Naive thymus-derived CD8-positive, alpha-beta T cell (primary cell): ENCODE measurements at regions not wholly inside any gene's neighbourhood (a gene's known extent, or its start where the extent isn't known, plus 50 kb on each side); places are given as distances from the start of the nearest gene placed in this dataset.
"Not testable (repeated sequence)": the region's sequence is repeated elsewhere in the genome, so short reads cannot be mapped to it uniquely, and the experiment has no call there.

Experiments used
- ATAC-seq, 2 donors: fragments of 150-1000 bp; cut with Tn5 transposase in 1 of 2; sonication (Bioruptor Pico), chemical (Tn5 transposase) in 1 of 2; 1 replicate in 1 of 2; 2 replicates in 1 of 2; pipeline ENCODE4 v1.10.0; 2021; ENCODE audit warnings: mild to moderate bottlenecking in 2 of 2, moderate library complexity in 2 of 2
- POLR2A ChIA-PET: fragments of 350-600 bp; sonication (Branson Sonifier 250); formaldehyde crosslinking; loops from one replicate; lab custom pipeline; 2021; ENCODE audit warnings: antibody characterized with exemption; lab: Charles Lee
- DNase-seq, 10 donors: peaks; one replicate each; pipeline versions ENCODE4 v3.0.0 to v3.0.0-alpha.2; 2020 to 2022
- H3K27ac Mint-ChIP-seq, 10 donors: one replicate each; pipeline ENCODE4 v1.8.0; 2020 to 2022; ENCODE audit warnings: mild to moderate bottlenecking in 10 of 10, mixed read lengths in 10 of 10, moderate library complexity in 4 of 10, inconsistent platforms in 1 of 10
- H3K27me3 Mint-ChIP-seq, 5 donors: one replicate each; pipeline ENCODE4 v1.8.0; 2021 to 2022; ENCODE audit warnings: mixed read lengths in 5 of 5
- H3K36me3 Mint-ChIP-seq, 3 donors: one replicate each; pipeline ENCODE4 v1.8.0; 2020 to 2022; ENCODE audit warnings: mixed read lengths in 3 of 3, mild to moderate bottlenecking in 2 of 3, inconsistent platforms in 1 of 3
- H3K4me1 Mint-ChIP-seq, 4 donors: one replicate each; pipeline ENCODE4 v1.8.0; 2021 to 2022; ENCODE audit warnings: mixed read lengths in 4 of 4
- H3K4me3 Mint-ChIP-seq, 10 donors: one replicate each; pipeline ENCODE4 v1.8.0; 2020 to 2022; ENCODE audit warnings: mild to moderate bottlenecking in 10 of 10, mixed read lengths in 10 of 10, moderate library complexity in 6 of 10, inconsistent platforms in 1 of 10
- H3K9me3 Mint-ChIP-seq, 9 donors: one replicate each; pipeline ENCODE4 v1.8.0; 2020 to 2022; ENCODE audit warnings: mixed read lengths in 9 of 9, mild to moderate bottlenecking in 3 of 9, inconsistent platforms in 1 of 9, moderate library complexity in 1 of 9

DNA sequence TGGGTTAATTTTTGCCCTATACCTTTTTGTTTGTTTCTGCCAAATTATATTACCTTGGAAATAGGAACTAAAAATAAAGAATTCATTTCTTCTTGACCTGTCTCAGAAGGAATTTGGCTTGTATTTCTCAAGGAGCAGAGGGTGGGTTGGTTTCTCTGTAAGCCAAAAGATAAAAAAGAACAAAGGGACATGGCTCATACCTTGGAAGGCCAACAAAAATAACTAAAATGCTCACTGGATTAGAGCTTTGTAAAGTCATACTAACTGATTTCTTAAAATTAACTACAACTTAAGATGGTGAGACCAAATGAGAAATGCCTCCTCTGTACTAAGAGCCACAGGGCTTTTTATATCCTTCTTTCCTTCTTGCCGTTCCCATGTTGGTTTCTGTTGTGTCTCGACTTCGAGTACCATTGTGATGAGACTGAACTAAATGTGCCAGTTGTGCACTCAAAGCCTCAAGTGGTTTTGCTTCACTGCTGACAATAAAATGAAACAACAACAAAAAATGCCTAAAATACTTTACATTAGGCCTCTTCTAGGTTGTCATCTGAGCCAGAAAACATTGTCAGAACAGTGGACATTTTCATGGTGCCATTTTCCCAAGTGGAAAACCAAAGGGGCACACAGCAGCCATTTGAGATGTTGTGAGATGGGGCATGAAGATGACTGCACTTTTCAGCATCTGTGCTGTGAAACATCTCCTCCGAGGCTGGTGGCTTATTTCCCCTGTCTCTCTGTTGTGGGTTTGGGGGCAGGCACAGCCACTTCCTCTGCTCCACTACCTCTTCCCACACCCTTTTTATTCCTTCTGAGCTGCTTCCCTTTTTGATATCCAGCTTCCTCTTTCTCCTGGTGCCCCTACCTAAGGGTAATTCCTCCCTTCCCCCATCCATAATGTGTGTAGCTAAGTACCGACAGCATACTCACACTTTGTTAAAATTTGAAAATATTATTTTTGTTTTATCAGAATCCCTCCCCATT lies 51.8 kb upstream of the AGR3 start:
- H3K27me3 Mint-ChIP-seq: peaks cover 0 to 4% (median 0%) of the 10 kb centered on the region in 5 donors
- no peaks in the 10 kb centered on the region for H3K36me3 Mint-ChIP-seq
- DNase-seq (no peak), ATAC-seq (peak in 1 of 2 donors; percentile 38)
- H3K4me1 Mint-ChIP-seq: peaks cover 18 to 61% (median 50%) of the 10 kb centered on the region in 4 donors
- H3K4me3 Mint-ChIP-seq: peak overlapping the region in 9 of 10 donors; percentile 44 to 80 (median 60)
- POLR2A ChIA-PET: no interaction called here
- H3K9me3 Mint-ChIP-seq: no peaks in the 10 kb centered on the region
- peak overlapping the region in 6 of 10 donors; percentile 15 to 76 (median 34) for H3K27ac Mint-ChIP-seq

DNA sequence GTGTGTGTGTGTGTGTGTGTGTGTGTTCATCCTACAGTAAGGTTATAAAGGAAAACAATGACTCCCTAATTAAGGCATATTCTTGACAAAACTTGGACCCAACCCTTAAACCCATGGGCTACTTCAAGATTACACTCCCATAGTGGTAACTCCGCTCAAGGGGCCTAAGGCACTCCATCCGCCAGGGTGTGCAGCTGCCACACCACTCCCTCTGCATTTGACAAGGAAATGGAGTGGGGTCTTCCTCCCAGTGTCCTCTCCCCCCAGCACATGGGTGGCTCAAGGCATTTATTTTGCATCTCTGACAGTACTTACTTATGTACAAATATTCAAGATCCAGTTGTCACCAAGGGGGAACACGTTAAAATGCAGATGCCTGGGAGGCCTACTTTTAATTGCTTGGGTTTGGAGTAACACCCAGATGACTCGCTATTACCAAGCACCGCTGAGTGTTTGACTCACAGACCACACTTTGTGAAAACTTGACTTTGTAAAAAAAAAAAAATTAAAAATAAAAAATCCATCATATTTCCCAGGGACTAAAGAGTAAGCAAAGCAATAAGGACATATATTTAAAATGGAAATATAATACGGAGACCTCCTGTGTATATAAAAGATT lies 53.0 kb upstream of the AGR3 start:
- H3K27ac Mint-ChIP-seq: peak overlapping the region in 1 of 10 donors; percentile 49
- POLR2A ChIA-PET: interaction anchor here (0.5 kb wide), 1 partner anchor 316 kb away, joined by 5 read pairs; no protein-coding TSS in a partner anchor
- no peaks in the 10 kb centered on the region for H3K9me3 Mint-ChIP-seq
- no peaks in the 10 kb centered on the region for H3K36me3 Mint-ChIP-seq
- peak overlapping the region in 1 of 10 donors; percentile 17 for H3K4me3 Mint-ChIP-seq
- no peak for DNase-seq
- no peaks in the 10 kb centered on the region for H3K27me3 Mint-ChIP-seq
- ATAC-seq: no peak
- H3K4me1 Mint-ChIP-seq: peaks cover 18 to 55% (median 44%) of the 10 kb centered on the region in 4 donors

- Mint-ChIP-seq H3K9me3 (no peaks in the 10 kb centered on the region), H3K4me3 (no peak overlapping the region), H3K36me3 (no peaks in the 10 kb centered on the region), H3K27me3 (no peaks in the 10 kb centered on the region), H3K4me1 (peaks cover 16 to 50% (median 40%) of the 10 kb centered on the region in 4 donors), H3K27ac (peak overlapping the region in 3 of 10 donors; percentile 24 to 52 (median 29))
- POLR2A ChIA-PET: interaction anchor here (0.5 kb wide), 1 partner anchor 317 kb away, joined by 5 read pairs; no protein-coding TSS in a partner anchor
- DNase-seq: no peak
- no peak for ATAC-seq
Observed at GRCh38 chr7:16935341-16935735, 53.6 kb upstream of the AGR3 start.

GRCh38 chr7:16936626-16937422 lies 55.0 kb upstream of the AGR3 start:
- POLR2A ChIA-PET: no interaction called here
- Mint-ChIP-seq H3K27me3 (no peaks in the 10 kb centered on the region), H3K9me3 (no peaks in the 10 kb centered on the region), H3K4me3 (no peak overlapping the region), H3K4me1 (peaks cover 13 to 39% (median 30%) of the 10 kb centered on the region in 4 donors), H3K27ac (no peak overlapping the region), H3K36me3 (no peaks in the 10 kb centered on the region)
- no peak for DNase-seq
- no peak for ATAC-seq

- DNase-seq (no peak), ATAC-seq (no peak)
- H3K9me3 Mint-ChIP-seq: no peaks in the 10 kb centered on the region
- peak overlapping the region in 2 of 10 donors; percentile 30 to 34 for H3K27ac Mint-ChIP-seq
- POLR2A ChIA-PET: no interaction called here
- no peak overlapping the region for H3K4me3 Mint-ChIP-seq
- H3K4me1 Mint-ChIP-seq: peaks cover 4 to 21% (median 14%) of the 10 kb centered on the region in 4 donors
- H3K36me3 Mint-ChIP-seq: no peaks in the 10 kb centered on the region
- H3K27me3 Mint-ChIP-seq: no peaks in the 10 kb centered on the region
Observed at GRCh38 chr7:16939161-16939560, 57.4 kb upstream of the AGR3 start.

DNA sequence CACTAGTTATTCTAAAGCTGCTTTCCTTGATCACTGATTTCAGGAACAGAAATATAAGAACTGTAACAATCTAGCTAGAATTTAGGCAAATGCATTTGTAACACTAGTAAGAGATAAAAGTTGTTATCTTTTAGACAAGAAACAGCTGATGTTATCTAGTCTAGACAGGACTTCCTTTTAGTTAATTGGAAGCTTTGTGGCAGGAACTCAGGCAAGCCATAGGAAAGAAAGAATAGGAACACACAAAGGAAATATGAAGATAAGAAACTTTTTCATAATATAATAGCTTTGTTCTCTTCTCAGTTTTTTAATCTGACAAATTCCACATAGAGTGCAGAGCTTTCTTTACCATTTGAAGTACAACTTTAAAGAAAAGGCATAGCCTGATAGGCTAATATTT lies 59.0 kb upstream of the AGR3 start:
- Mint-ChIP-seq H3K36me3 (no peaks in the 10 kb centered on the region), H3K4me1 (peaks cover 4 to 13% (median 10%) of the 10 kb centered on the region in 4 donors)
- POLR2A ChIA-PET: no interaction called here

DNA sequence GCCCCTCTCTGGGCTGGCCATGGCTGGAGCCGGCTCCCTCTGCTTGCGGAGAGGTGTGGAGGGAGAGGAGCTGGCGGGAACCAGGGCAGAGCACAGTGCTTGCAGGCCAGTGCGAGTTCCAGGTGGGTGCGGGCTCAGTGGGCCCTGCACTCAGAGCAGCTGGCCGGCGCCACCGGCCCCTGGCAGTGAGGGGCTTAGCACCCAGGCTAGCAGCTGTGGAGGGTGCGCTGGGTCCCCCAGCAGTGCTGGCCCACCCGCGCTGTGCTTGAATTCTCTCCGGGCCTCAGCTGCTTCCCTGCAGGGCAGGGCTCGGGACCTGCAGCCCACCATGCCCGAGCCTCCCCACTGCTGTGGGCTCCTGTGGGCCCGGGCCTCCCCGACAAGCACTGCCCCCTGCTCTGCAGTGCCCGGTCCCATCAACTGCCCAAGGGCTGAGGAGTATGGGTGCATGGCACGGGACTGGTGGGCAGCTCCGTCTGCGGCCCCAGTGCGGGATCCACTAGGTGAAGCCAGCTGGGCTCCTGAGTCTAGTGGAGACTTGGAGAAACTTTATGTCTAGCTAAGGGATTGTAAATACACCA lies 61.2 kb upstream of the AGR3 start:
- no peak overlapping the region for H3K27ac Mint-ChIP-seq
- POLR2A ChIA-PET: interaction anchor here (0.6 kb wide), 1 partner anchor 444 kb away, joined by 3 read pairs; no protein-coding TSS in a partner anchor
- peaks cover 7 to 16% (median 11%) of the 10 kb centered on the region in 9 donors for H3K9me3 Mint-ChIP-seq
- DNase-seq (no peak), ATAC-seq (no peak)
- no peak overlapping the region for H3K4me3 Mint-ChIP-seq
- peaks cover 0 to 9% (median 8%) of the 10 kb centered on the region in 3 donors for H3K36me3 Mint-ChIP-seq
- H3K4me1 Mint-ChIP-seq: peaks cover 4 to 13% (median 10%) of the 10 kb centered on the region in 4 donors
- H3K27me3 Mint-ChIP-seq: peaks cover 0 to 7% (median 0%) of the 10 kb centered on the region in 5 donors

More for the DNA sequence above, 59.0 kb upstream of the AGR3 start:
- no peak overlapping the region for H3K4me3 Mint-ChIP-seq
- H3K9me3 Mint-ChIP-seq: no peaks in the 10 kb centered on the region
- DNase-seq (no peak), ATAC-seq (no peak)
- H3K27ac Mint-ChIP-seq: no peak overlapping the region
- peaks cover 0 to 7% (median 0%) of the 10 kb centered on the region in 5 donors for H3K27me3 Mint-ChIP-seq

- H3K36me3 Mint-ChIP-seq: peaks cover 0 to 18% (median 9%) of the 10 kb centered on the region in 3 donors
- no peak for ATAC-seq
- no peak overlapping the region for H3K27ac Mint-ChIP-seq
- no peak overlapping the region for H3K4me3 Mint-ChIP-seq
- peaks cover 0 to 7% (median 0%) of the 10 kb centered on the region in 5 donors for H3K27me3 Mint-ChIP-seq
- peaks cover 11 to 29% (median 23%) of the 10 kb centered on the region in 9 donors for H3K9me3 Mint-ChIP-seq
- no peak for DNase-seq
- POLR2A ChIA-PET: no interaction called here
- peaks cover 0 to 3% (median under 1%) of the 10 kb centered on the region in 4 donors for H3K4me1 Mint-ChIP-seq
Observed at GRCh38 chr7:16944936-16945335, 63.2 kb upstream of the AGR3 start.

- DNase-seq (no peak), ATAC-seq (no peak)
- peaks cover 11 to 29% (median 23%) of the 10 kb centered on the region in 9 donors for H3K9me3 Mint-ChIP-seq
- POLR2A ChIA-PET: no interaction called here
- H3K4me1 Mint-ChIP-seq: peaks cover 0 to 3% (median under 1%) of the 10 kb centered on the region in 4 donors
- H3K27ac Mint-ChIP-seq: no peak overlapping the region
- peaks cover 0 to 7% (median 0%) of the 10 kb centered on the region in 5 donors for H3K27me3 Mint-ChIP-seq
- peaks cover 0 to 18% (median 9%) of the 10 kb centered on the region in 3 donors for H3K36me3 Mint-ChIP-seq
- no peak overlapping the region for H3K4me3 Mint-ChIP-seq
Observed at GRCh38 chr7:16945372-16945771, 63.6 kb upstream of the AGR3 start.

DNA sequence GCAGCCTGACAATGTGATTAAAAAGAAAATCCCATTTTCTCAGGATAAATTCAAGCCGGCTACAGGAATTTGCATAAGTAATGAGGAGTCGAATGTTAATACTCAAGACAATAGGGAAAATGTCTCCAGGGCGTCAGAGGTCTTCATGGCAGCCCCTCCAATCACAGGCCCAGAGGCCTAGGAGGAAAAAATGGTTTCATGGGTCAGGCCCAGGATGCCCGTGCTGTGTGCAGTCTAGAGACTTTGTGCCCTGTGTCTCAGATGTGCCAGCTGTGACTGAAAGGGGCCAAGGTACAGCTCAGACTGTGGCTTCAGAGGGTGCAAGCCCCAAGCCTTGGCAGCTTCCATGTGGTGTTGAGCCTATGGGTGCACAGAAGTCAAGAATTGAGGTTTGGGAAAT lies 66.3 kb upstream of the AGR3 start:
- H3K4me1 Mint-ChIP-seq, ATAC-seq, POLR2A ChIA-PET, DNase-seq, H3K4me3 Mint-ChIP-seq, H3K27ac Mint-ChIP-seq, H3K27me3 Mint-ChIP-seq: not testable (repeated sequence)
- Mint-ChIP-seq H3K36me3 (peaks cover 0 to 18% (median 9%) of the 10 kb centered on the region in 3 donors), H3K9me3 (peaks cover 11 to 29% (median 23%) of the 10 kb centered on the region in 9 donors)

DNA sequence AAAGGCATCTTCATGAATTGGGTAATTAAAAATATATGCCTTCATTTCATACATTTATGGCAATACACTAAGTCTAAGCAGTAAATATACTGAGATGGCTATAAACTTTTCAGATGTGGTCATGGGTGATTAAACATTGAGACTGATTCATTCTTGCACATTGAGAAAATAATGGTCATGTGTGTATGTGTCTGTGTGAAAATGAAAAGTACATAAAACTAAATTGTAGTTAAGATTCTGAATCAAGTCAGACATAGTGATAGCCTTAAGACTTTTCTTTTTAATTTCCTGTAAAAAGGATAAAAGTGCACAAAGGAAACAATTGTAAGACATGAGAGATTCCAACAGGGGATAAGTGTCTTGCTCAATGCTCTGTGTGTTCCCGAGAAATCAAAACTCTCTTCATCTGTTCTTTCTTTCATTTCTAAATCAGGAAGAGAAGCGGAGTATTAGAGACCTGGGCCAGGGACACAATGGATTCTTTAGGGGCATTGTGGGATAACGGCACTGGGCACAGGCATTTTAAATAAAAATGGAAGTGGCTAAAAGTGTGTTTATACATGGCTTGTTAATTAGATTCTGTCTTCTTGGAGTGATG lies 69.8 kb upstream of the AGR3 start:
- POLR2A ChIA-PET: no interaction called here
- H3K9me3 Mint-ChIP-seq: peaks cover 11 to 29% (median 23%) of the 10 kb centered on the region in 9 donors
- peaks cover 0 to 18% (median 9%) of the 10 kb centered on the region in 3 donors for H3K36me3 Mint-ChIP-seq
- H3K4me1 Mint-ChIP-seq: no peaks in the 10 kb centered on the region
- peaks cover 0 to 3% (median 0%) of the 10 kb centered on the region in 5 donors for H3K27me3 Mint-ChIP-seq
- no peak overlapping the region for H3K4me3 Mint-ChIP-seq
- no peak for ATAC-seq
- no peak overlapping the region for H3K27ac Mint-ChIP-seq
- no peak for DNase-seq
